ENCODE measurements at regions not wholly inside any gene's neighbourhood (a gene's known extent, or its start where the extent isn't known, plus 50 kb on each side); places are given as distances from the start of the nearest gene placed in this dataset.

DNA sequence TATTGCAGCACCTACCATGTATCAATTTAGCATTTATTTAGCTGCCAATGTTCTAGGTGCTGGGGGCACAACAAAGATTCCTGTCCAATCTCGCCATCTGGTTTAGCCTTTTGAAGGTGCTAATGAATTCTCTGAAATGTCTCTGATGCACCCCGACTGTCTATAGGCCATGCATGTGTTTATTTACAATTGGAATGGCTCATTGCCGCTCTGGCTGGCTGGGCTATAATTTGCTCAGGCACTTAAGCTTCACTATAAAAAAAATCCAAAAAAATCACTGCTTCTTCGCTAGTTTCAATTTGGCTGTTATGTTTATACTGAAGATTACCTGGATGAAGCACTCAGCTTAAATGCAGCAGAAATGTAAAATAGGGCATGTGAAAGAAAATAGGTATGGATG is 115.0 kb upstream of the PAX6 start:
- no peak for ATAC-seq
- intact Hi-C loops (cut with DNase I), result no loop called here

DNA sequence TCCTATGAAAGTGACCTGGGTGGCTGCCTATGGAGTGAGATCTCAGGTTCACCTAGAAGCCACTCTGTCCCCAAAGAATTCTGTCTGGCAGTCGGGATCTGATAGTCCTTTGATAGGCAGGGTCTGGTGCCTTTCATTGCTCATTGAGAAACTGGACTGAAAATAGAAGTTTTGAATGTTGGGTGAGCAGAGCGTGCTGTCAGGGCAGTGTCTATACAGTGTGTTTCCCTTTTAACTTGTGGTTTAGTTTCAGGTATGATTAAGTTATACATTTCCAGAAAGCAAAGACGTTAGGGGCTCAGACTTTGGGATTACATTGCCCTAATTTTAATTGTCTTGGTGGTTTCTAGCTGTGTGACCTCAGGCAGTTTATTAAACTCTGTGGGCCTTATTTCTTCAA is 111.3 kb upstream of the PAX6 start:
- intact Hi-C loops (cut with DNase I), result no loop called here
- Histone ChIP-seq H3K27ac (no peak overlapping the region), H3K4me3 (no peak overlapping the region), H3K9me3 (no peaks in the 10 kb centered on the region), H3K4me1 (no peaks in the 10 kb centered on the region), H3K27me3 (peaks cover 0 to 25% of the 10 kb centered on the region in 2 donors), H3K36me3 (no peaks in the 10 kb centered on the region)
- TF ChIP-seq, protein P1, sequence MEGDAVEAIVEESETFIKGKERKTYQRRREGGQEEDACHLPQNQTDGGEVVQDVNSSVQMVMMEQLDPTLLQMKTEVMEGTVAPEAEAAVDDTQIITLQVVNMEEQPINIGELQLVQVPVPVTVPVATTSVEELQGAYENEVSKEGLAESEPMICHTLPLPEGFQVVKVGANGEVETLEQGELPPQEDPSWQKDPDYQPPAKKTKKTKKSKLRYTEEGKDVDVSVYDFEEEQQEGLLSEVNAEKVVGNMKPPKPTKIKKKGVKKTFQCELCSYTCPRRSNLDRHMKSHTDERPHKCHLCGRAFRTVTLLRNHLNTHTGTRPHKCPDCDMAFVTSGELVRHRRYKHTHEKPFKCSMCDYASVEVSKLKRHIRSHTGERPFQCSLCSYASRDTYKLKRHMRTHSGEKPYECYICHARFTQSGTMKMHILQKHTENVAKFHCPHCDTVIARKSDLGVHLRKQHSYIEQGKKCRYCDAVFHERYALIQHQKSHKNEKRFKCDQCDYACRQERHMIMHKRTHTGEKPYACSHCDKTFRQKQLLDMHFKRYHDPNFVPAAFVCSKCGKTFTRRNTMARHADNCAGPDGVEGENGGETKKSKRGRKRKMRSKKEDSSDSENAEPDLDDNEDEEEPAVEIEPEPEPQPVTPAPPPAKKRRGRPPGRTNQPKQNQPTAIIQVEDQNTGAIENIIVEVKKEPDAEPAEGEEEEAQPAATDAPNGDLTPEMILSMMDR (IDR thresholded peaks at IDR 0.05), result no peak
- ATAC-seq, result no peak
- DNase-seq, result no peak

More for the DNA sequence above, 115.0 kb upstream of the PAX6 start:
- Histone ChIP-seq H3K4me1 (no peaks in the 10 kb centered on the region), H3K27me3 (peaks cover 0 to 34% of the 10 kb centered on the region in 2 donors), H3K36me3 (no peaks in the 10 kb centered on the region), H3K9me3 (no peaks in the 10 kb centered on the region), H3K27ac (no peak overlapping the region), H3K4me3 (no peak overlapping the region)
- no peak for DNase-seq
- TF ChIP-seq, protein P1 (IDR thresholded peaks at IDR 0.05), result no peak

DNA sequence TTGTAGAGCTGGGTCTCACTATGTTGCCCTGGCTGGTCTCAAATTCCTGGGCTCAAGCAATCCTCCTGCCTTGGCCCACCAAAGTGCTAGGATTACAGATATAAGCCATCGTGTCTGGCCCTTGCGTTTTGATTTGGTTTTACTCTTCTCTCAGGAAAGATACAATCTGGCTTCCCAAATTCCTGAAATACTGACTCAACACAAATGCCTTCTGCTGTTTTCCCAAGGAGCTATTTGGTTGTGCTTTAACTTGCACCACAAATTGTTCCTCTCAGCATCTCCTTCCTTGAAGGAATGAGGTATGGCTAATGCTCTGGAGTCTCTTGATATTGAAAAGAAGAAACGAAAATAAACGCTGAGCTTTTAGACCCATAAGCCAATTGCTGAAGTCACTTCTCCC is 110.0 kb upstream of the PAX6 start:
- Histone ChIP-seq H3K36me3 (no peaks in the 10 kb centered on the region), H3K4me1 (no peaks in the 10 kb centered on the region), H3K4me3 (no peak overlapping the region), H3K27ac (no peak overlapping the region), H3K27me3 (peaks cover 0 to 29% of the 10 kb centered on the region in 2 donors), H3K9me3 (no peaks in the 10 kb centered on the region)
- no peak for DNase-seq
- TF ChIP-seq, protein P1 (IDR thresholded peaks at IDR 0.05), result no peak
- intact Hi-C loops (cut with DNase I), result no loop called here
- ATAC-seq, result no peak

DNA sequence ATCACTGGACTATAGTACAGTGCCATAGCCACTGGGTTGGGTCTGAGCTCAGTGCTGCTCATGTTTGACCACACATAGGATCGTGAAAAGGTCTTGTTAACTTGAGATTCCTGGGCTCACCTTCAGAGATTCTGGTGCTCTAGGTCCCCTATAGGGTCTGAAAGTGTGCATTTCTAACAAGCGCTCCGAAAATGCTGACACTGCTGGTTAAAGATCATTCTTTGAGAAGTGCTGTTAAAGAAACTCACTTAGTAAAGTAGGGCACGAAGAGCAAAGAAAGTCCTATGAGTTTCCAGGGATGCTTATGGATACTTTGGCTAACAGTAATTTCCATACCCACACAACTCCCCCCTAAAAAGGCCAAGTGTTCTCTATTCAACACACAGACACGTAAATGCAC is 108.1 kb upstream of the PAX6 start:
- Histone ChIP-seq H3K27me3 (peaks cover 0 to 34% of the 10 kb centered on the region in 2 donors), H3K4me3 (no peak overlapping the region), H3K9me3 (no peaks in the 10 kb centered on the region), H3K36me3 (no peaks in the 10 kb centered on the region), H3K4me1 (no peaks in the 10 kb centered on the region), H3K27ac (no peak overlapping the region)
- ATAC-seq (no peak), DNase-seq (no peak)
- intact Hi-C loops (cut with DNase I), result no loop called here
- TF ChIP-seq, protein P1 (IDR thresholded peaks at IDR 0.05), result no peak

DNA sequence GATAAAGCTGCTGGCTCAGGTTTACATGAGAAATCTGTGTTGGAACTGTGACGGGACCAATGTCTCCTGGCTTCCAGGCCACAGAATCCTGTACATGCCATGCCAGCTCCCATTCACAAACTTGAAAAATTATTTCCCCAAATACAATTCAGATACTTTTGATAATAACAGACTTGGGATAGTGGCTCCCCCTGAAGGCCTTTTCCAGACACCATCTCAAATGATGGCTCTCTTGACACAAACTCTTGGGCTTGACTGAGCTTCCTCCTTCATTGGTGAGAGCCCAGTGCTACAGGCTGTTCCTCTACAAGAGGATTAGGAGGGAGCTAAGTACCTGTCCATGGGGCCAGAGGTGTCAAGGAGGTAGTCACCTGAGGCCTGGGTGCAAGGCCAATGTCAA is 104.7 kb upstream of the PAX6 start:
- H3K27ac ChIP-seq, result no peak overlapping the region
- no peak overlapping the region for H3K4me3 ChIP-seq
- H3K9me3 ChIP-seq, result no peaks in the 10 kb centered on the region
- DNase-seq (no peak), ATAC-seq (no peak)
- peaks cover 0 to 20% of the 10 kb centered on the region in 2 donors for H3K27me3 ChIP-seq
- no peaks in the 10 kb centered on the region for H3K4me1 ChIP-seq
- TF ChIP-seq, protein P1 (IDR thresholded peaks at IDR 0.05), result no peak
- no peaks in the 10 kb centered on the region for H3K36me3 ChIP-seq
- intact Hi-C loops (cut with DNase I), result no loop called here
